GM18517 (cell line): ENCODE measurements at regions not wholly inside any gene's neighbourhood (a gene's known extent, or its start where the extent isn't known, plus 50 kb on each side); places are given as distances from the start of the nearest gene placed in this dataset.
"Not testable (repeated sequence)": the region's sequence is repeated elsewhere in the genome, so short reads cannot be mapped to it uniquely, and the experiment has no call there.

Source experiments
- ATAC-seq: cut with Tn5 transposase; IDR thresholded peaks from one replicate; pipeline ENCODE4 v1.9.1; 2021; ENCODE audit warnings: mild to moderate bottlenecking, moderate library complexity; ENCODE audit not compliant: unreplicated experiment

DNA sequence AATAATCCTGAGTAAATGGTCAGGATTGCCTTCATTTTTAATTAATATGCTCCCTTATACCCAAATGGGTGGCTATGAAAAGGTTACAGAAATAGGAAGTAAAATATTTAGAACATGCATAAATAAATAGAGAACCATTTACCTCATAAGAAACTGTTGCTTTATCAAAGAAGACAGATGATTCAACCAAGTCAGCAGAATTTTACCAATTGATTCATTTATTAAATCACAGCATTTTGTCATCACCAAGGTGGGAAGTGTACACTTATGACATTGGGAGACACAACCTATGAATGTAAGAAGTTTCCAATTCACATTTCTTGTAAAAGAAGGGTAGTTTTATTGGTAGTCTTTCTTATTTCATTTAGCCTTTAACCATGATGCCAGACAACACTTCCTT lies 870.3 kb upstream of the CHORDC1 start:
- ATAC-seq = no peak

DNA sequence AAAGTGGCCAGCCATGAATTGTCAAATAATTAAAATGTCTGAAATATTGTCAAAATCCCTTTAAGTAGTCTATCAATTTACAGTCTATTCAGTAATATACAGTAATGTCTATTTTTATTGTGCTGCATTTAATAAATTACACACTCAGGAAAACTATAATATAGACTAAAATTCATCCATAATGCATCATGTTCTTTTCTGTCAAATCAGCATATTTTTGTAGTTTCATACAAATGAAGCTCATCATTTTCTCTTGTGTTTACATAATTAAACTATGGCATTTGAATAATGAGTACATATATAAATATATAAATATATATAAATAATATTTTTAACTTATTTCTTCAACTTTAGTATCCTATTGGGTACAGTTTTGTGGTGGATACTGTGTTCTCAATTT lies 868.7 kb upstream of the CHORDC1 start:
- ATAC-seq = no peak

DNA sequence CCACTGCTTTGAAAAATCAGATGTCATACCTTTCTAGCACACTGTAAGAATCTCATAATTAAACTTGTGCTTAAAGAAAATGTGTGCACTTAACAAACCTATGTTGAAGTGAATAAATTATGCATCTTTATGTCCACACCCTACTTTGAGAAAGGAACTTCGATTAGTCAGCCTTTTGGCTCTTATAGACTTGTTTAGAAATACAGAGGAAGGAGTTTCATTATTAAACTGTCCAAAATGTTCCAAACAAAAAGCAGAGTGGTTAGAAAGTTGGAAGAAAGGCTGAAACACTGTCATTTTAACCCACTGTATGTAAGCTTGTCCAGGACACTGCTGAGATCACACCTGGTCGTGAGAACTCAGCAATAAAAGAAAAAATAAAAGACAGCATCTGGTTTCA lies 863.2 kb upstream of the CHORDC1 start:
- ATAC-seq = no peak

DNA sequence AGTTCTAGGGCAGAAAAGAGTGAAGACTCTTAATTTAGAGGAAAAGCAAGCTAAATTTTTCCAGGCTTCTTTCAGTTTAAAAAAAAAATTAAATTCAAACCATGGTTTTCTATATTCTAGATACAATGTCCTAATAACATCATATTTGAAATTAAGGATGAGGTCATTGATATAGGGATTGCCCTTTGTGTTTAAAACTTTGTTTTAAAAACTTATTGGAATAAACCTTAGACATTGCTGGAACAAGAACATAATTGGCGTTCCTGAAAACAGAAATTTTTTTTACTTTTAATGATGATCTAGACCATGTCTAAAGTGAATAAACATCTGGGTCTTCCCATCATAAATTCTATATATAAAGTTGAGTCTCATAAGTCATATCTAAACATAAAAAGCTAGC lies 859.4 kb upstream of the CHORDC1 start:
- no peak for ATAC-seq

DNA sequence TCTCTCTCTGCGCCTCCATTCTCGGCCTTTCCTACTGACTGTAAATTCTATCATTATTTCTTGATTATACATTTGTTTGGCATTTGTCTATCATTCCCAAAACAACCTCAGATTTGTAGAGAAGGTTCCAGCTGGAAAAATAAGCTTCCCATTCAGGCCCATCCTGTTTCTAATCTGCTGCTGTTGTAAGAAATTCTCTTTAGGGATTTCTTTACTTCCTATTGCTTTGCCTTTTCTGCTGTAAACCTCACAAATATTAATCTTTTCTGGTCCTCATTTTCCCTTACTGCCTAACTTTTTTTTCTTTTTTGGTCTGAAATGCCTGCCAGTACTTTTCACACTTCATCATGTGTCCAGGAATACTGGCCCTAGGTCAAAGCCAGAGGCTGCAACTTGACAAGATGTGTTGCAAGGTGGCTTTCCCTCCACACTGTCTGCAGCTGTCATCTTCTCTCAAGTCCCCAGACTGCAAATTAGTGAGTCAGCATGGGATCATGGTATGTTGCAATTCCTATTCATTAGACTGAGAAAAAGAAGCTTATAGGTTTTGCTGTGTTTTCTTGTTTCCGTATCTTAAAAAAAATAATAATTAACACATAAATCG lies 858.7 kb upstream of the CHORDC1 start:
- no peak for ATAC-seq

DNA sequence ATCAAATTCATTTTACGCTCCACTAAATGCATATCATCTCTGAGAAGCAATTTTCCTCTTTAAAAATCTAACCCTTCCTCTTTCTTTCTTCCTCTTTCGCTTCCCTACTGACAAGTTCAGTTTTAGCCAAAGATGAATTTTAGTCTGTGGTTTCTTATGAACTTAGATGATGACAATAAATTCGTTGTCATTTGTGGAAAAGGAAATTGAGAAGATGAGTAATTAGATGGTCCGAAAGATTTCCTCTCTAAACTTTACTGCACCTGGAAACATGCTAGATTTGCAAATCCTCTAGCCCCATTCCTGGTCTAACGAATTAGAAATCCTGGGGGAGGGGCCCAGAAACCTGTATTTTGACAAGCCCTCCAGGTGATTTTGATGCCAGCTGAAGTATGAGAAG lies 855.4 kb upstream of the CHORDC1 start:
- no peak for ATAC-seq

DNA sequence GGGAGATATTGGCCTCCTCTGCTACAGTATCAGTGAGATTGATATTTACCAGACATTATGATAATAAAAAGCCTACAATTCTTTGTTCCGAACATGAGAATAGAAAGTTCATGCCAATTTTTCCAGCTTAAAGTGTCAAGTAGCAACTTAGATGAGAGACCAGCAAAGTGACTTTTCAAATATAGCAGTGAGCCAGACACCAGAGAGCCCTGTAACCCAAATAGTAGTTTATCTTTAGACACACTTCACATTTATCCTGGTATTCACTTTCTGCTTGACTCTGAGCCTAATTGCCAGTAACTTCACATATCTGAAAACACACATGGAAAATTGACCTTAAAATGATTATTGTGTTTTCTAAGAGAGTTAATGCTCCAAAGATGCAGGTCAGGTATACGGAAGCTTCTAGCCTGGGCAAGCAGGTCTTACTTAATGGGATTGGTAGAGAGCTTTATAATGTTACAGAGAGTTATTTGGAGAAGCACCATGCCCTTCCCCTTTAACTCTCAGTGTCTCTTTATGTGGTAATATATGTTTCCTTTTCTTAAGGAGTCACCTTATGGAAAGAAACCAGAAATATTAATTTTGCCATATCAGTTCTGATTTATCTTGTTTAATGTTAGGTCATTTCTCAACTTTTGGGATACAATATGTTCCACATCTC lies 852.3 kb upstream of the CHORDC1 start:
- ATAC-seq = no peak

DNA sequence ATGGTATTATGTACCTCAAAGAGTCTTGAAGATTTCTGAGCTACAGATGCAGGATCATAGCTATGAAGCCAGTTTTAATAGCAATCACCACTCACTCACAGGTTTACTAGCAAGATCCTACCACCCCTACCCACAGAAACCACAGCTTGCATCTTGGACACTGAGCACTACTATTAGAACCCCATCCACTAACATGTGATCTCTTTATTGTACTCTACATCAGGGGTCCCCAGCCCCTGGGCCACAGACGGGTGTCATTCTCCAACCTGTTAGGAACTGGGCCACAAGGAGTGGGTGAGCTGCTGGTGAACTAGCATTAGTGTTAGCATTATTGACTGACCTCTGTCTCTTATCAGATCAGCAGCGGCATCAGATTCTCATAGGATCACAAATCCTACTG lies 844.8 kb upstream of the CHORDC1 start:
- no peak for ATAC-seq

DNA sequence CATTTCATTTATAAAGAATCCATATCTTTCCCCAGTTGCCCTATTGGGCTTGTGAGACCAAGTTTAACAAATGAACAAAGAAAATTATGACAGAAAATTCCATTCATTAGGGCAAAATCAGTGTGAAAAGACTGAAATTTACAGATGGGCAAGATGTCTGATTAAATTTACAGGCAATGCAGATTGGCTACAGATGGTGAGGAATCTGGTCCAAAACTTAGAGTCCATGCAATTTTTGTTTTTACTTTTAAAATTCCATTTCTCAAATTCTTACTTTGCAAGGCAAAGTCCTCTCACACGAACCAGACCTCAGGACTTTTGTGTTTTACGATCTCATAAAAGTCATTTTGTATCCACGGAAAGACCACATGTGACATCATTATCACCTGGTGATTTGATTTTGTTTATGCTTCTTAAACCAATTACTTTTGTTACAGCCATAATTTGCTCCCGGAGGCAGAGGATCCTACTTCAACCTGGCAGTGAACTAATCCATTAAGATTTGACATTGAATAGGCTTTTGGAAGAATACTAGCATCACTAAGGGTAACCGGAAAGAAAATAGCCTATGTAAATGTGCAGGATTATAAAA lies 843.7 kb upstream of the CHORDC1 start:
- no peak for ATAC-seq

DNA sequence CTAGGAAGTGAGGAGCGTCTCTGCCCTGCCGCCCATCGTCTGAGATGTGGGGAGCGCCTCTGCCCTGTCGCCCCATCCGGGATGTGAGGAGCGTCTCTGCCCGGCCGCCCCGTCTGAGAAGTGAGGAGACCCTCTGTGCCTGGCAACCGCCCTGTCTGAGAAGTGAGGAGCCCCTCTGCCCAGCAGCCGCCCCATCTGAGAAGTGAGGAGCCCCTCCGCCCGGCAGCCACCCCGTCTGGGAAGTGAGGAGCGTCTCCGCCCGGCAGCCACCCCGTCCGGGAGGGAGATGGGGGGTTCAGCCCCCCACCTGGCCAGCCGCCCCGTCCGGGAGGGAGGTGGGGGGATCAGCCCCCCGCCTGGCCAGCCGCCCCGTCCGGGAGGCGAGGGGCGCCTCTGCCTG lies 840.5 kb upstream of the CHORDC1 start:
- ATAC-seq = not testable (repeated sequence)

DNA sequence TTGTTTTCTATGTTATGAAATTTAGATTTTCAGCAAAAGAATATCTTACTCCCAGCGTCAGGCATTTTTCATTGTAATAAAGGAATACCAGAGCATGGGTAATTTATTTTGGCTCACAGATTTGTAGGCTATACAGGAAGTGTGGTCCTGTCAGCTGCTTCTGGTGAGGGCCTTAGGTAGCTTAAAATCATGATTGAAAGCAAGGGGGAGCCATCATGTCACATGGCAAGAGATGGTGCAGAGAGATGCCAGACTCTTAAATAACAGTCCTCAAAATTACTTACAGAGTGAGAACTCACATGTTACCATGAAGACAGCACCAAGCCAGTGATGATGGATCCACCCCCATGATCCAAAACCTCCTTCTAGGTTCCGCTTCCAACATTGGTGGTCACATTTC lies 825.0 kb upstream of the CHORDC1 start:
- ATAC-seq = no peak

DNA sequence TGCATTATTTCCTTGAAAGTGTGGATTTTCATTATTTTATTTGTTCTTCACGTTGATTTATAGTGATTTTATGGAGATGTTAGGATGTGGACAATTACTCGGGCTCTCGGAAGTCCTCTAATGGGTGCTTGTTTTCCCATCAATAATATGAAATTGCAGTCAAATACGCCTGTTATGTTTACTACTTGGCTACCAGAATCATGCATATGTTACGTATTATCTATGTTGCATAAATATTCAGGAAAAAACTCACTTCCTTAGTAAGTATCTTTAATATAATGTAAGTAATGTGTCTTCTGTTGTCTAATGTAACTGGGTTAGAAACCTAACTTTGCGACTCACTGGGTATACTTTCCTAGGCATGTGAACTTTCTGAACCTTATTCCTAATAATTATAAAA lies 823.4 kb upstream of the CHORDC1 start:
- ATAC-seq = no peak

DNA sequence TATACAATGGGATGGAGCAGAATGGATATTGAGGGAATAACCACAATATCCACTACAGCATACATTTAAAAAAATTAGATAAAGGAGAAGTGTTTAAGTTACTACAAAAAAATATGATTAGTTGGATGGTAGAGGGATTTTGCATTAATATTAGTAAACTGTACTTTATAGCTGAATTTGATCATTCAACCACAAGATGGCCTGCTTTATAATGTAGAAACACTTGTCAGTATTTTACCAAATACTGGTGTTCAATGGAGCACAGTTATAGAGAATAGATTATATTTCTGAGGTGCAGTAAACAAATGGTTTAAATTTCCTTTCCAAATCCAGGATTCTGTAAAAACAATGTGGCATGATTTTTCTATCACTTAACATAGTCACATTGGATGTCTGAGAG lies 818.8 kb upstream of the CHORDC1 start:
- ATAC-seq = no peak

DNA sequence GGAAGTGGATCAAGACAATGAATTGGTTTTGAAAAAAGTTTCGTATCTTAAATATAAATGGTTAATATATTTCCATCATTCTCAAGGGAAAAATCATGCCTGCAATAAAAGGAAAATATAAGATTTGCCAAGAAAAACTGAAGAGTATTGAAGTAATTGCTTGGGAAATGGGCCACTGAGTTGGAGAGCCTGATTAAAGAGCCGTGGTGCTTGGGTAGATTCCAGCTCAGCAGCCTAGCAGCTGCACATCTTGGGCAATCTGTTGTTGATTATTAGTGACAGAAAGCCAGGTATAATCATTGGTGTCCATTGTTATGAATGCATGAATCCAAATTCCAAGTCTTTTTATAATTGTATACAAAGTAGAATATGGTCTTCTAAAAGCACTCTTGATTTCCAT lies 800.9 kb upstream of the CHORDC1 start:
- ATAC-seq = no peak

DNA sequence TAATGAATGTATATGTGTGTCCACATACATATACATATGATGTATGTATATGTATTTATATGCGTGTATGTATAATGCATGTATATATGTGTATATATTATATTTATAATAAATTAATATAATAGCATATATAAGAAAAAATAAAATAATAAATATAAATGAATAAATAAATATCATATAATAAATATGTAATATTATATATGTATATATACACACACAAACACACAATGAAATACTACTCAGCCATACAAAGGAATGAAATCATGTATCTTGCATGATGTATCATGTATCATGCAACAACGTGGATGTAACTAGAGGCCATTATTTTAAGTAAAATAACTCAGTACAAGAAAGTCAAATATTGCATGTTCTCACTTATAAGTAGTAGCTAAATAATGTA lies 788.7 kb upstream of the CHORDC1 start:
- ATAC-seq = no peak

DNA sequence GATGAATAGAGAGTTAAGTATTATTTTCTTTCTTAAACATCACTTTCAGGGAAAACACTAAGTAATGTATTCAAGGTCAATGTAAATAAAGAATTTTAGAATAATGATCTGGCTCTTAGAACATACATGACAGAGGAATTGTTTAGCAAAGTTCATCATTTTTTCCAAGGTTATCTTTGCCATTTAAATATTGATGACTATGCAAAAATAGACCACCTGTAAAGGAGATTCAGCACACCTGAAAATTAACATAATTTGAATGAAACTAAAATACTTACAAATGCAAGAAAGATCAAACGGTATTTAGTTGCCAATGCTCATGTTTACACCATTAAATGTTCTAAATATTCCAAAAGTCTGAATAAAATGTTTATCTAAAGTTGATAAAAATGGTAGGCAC lies 782.6 kb upstream of the CHORDC1 start:
- ATAC-seq = no peak

DNA sequence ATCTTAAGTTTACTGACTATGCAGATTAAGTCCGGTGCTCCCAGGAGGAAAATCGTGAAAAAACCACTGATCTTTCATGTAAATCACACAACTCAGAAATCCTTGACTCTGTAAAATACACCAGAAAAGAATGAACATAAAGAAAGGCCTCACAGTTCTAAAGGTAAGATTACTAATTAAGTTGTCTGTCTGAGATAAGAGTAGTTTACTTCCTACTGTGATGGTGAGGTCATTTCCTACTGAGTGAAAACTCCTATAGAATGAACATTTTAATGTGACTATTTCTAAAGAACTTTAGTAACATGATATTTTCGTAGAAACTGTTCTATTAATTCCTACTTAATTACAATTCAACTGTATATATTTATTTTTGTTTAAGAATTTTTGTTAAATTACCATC lies 774.4 kb upstream of the CHORDC1 start:
- ATAC-seq = no peak

DNA sequence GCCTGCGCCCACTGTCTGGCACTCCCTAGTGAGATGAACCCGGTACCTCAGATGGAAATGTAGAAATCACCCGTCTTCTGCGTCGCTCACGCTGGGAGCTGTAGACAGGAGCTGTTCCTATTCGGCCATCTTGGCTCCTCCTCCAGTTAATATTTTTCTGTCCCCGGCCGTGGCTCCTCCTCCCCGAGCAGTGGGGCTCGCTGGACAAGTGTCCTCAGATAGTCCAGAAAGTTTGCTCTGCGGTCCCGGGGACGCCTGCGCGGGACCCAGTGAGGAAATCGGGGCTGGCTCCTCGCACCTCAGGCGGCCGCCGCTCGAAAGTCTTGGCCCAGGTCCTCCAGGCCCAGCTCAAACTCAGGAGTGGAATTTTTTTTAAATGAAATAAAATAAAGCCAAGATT lies 749.3 kb upstream of the CHORDC1 start:
- ATAC-seq = not testable (repeated sequence)

DNA sequence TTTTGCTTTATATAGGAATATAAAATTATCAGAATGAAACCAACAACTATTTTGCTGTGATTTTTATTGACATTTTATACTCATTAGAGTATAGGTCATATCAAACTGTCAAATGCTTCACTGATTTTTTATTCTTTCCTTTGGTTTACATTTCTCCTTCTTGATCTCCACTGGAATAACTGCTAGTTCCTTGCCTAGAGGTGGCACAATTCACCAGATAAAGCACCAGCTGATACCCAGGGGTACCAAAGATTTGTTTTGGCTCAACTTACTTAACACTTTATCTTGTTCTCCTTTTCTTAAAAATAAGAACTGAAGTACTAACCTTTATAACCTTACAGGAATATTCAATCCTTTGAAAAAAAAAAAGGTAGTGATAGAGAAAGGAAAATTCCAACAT lies 725.1 kb upstream of the CHORDC1 start:
- ATAC-seq = no peak

DNA sequence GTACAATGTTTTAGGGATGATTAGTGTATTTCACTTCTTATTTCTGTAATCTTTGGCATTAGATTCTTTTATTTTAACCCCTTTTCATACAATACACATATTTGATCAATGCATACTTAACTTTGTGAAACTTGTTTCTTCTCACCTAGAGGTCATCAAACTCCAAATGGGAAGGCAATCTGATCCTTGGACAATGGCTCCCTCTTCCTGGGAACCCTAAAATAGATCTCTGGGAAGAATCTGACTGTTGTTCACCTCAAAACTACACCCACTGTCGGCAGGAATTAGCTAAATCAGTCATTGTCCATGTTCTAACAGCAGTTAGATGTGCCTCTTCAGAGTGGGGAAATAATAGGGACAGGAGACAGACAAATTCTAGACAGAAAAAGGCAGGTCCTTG lies 707.4 kb upstream of the CHORDC1 start:
- ATAC-seq = no peak

DNA sequence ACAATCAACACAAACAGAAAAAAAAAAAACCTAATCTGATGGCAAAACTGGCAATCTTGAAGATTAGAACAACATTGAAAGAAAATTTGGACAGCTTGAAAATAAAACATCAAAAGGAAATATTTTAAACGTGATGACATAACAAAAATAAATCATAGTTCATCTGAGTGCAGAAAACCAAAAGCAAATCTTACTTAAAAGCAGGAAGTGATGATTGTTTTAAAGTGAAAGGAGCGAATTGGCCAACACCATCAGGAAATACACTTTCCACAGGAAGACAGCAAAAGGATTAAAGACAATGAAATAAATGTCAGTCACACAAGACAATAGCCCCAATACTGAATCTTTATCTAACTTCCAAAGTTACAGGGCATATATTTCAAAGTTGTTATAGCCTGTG lies 696.5 kb upstream of the CHORDC1 start:
- no peak for ATAC-seq

DNA sequence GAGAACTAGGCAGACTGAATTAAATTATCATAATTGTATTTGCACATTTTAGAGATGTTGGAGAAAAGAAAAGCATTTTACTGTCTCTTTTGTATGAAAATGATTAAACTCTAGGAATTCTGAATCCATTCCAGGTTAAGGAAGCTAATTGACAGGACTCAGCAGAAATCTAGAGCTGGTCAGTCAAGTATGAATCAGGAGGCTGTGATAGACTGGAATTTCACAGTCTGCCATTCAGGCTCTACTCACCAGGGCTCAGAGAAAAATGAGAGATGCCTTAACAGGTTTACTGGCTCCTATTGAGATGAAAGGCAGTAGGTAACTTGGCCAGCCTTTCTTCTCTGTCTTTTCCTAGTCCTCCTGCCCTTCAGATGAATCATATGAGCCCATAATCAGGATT lies 693.9 kb upstream of the CHORDC1 start:
- ATAC-seq = no peak
